IMR-90 (cell line): ENCODE measurements at regions not wholly inside any gene's neighbourhood (a gene's known extent, or its start where the extent isn't known, plus 50 kb on each side); places are given as distances from the start of the nearest gene placed in this dataset.

Experiments used
- ATAC-seq: fragments of 200-7000 bp; cut with Tn5 transposase; 2 replicates; pipeline ENCODE4 v1.9.1; 2020; ENCODE audit warnings: low read depth, mild to moderate bottlenecking, moderate library complexity
- BruUV-seq: library from RNA; stranded (reverse); fragments of 400-500 nt; replicated peaks from 2 replicates; lab custom pipeline; 2021; lab: Mats Ljungman, UMichigan
- CTCF ChIA-PET: fragments of 300-600 bp; formaldehyde crosslinking; extraction: SDS; loops from one replicate; lab custom pipeline; 2021; ENCODE audit warnings: antibody characterized with exemption; lab: Yijun Ruan, JAX
- POLR2A ChIA-PET: fragments of 300-600 bp; sonication (Branson Sonifier 250); formaldehyde crosslinking; loops from one replicate; lab custom pipeline; 2022; ENCODE audit warnings: antibody characterized with exemption; ENCODE audit not compliant: unreplicated experiment; lab: Charles Lee
- DNase-seq: peaks from one replicate; pipeline ENCODE4 v3.0.0; 2013
- H2AFZ ChIP-seq: replicated peaks from 2 replicates; pipeline ENCODE3; 2013; ENCODE audit warnings: low read length, mild to moderate bottlenecking; ENCODE audit not compliant: poor library complexity
- H2AK5ac ChIP-seq: 2 replicates; pipeline ENCODE4 v1.6.1; 2013; ENCODE audit warnings: low read depth, low read length, inconsistent platforms
- H2AK9ac ChIP-seq: replicated peaks from 2 replicates; pipeline ENCODE3; 2013; ENCODE audit warnings: mild to moderate bottlenecking, low read depth, low read length, moderate library complexity; ENCODE audit not compliant: poor library complexity
- H2BK120ac ChIP-seq: 2 replicates; pipeline ENCODE4 v1.6.1; 2013; ENCODE audit warnings: low read depth, low read length, inconsistent platforms
- H2BK15ac ChIP-seq: 3 replicates; pipeline ENCODE4 v1.6.1; 2013; ENCODE audit warnings: low read depth, low read length, inconsistent platforms
- H2BK20ac ChIP-seq: 2 replicates; pipeline ENCODE4 v1.6.1; 2013; ENCODE audit warnings: low read depth, mild to moderate bottlenecking, inconsistent platforms, low read length, moderate library complexity
- H2BK5ac ChIP-seq: 2 replicates; pipeline ENCODE4 v1.6.1; 2013; ENCODE audit warnings: mild to moderate bottlenecking, low read depth, low read length, inconsistent platforms; ENCODE audit not compliant: poor library complexity, severe bottlenecking
- H3K14ac ChIP-seq: replicated peaks from 2 replicates; pipeline ENCODE4 v1.6.1; 2013; ENCODE audit warnings: low read depth, low read length, inconsistent platforms
- H3K18ac ChIP-seq: 2 replicates; pipeline ENCODE4 v1.6.1; 2013; ENCODE audit warnings: low read depth, low read length, control low read depth
- H3K23ac ChIP-seq: 2 replicates; pipeline ENCODE4 v1.6.1; 2013; ENCODE audit warnings: low read depth, low read length, inconsistent platforms
- H3K27ac ChIP-seq: 2 replicates; pipeline ENCODE4 v1.5.1; 2013; ENCODE audit warnings: mild to moderate bottlenecking, control low read depth, low read length; ENCODE audit not compliant: insufficient read depth
- H3K27me3 ChIP-seq: 2 replicates; pipeline ENCODE4 v1.6.1; 2013; ENCODE audit warnings: low read length; ENCODE audit not compliant: control insufficient read depth, insufficient read depth
- H3K36me3 ChIP-seq: 2 replicates; pipeline ENCODE4 v1.6.1; 2013; ENCODE audit warnings: low read length, mixed read lengths; ENCODE audit not compliant: control insufficient read depth, insufficient read depth
- H3K4ac ChIP-seq: 2 replicates; pipeline ENCODE4 v1.6.1; 2013; ENCODE audit warnings: low read depth, low read length, inconsistent platforms
- H3K4me1 ChIP-seq: 2 replicates; pipeline ENCODE4 v1.6.1; 2013; ENCODE audit warnings: low read length, mixed read lengths; ENCODE audit not compliant: control insufficient read depth, insufficient read depth
- H3K4me2 ChIP-seq: 2 replicates; pipeline ENCODE4 v1.6.1; 2013; ENCODE audit warnings: low read depth, mild to moderate bottlenecking, control low read depth, low read length, moderate library complexity
- H3K4me3 ChIP-seq: 2 replicates; pipeline ENCODE4 v1.5.1; 2013; ENCODE audit warnings: low read depth, mild to moderate bottlenecking, control low read depth, low read length, moderate library complexity; ENCODE audit not compliant: insufficient read depth
- H3K56ac ChIP-seq: 2 replicates; pipeline ENCODE4 v1.6.1; 2013; ENCODE audit warnings: low read length, inconsistent platforms; ENCODE audit not compliant: insufficient read depth; ENCODE audit errors: extremely low read depth
- H3K79me1 ChIP-seq, 2 experiments: 2 replicates each; pipeline ENCODE4 v1.6.1; 2013; ENCODE audit warnings: low read length in 2 of 2, inconsistent platforms in 1 of 2, low read depth in 1 of 2
- H3K9ac ChIP-seq: 2 replicates; pipeline ENCODE4 v1.6.1; 2013; ENCODE audit warnings: low read depth, low read length, control low read depth
- H3K9me1 ChIP-seq: 2 replicates; pipeline ENCODE4 v1.6.1; 2013; ENCODE audit warnings: low read length, inconsistent platforms; ENCODE audit not compliant: insufficient read depth
- H3K9me3 ChIP-seq: 2 replicates; pipeline ENCODE4 v1.6.1; 2013; ENCODE audit warnings: low read length; ENCODE audit not compliant: control insufficient read depth, insufficient read depth
- H4K20me1 ChIP-seq: 2 replicates; pipeline ENCODE4 v1.6.1; 2013; ENCODE audit warnings: low read length, inconsistent platforms; ENCODE audit not compliant: insufficient read depth
- H4K5ac ChIP-seq: 2 replicates; pipeline ENCODE4 v1.6.1; 2013; ENCODE audit warnings: mild to moderate bottlenecking, low read depth, low read length, control low read depth
- H4K8ac ChIP-seq, 2 experiments: 2 replicates each; pipeline ENCODE4 v1.6.1; 2013; ENCODE audit warnings: low read depth in 2 of 2, low read length in 2 of 2, control low read depth in 1 of 2, inconsistent platforms in 1 of 2
- H4K91ac ChIP-seq: 2 replicates; pipeline ENCODE4 v1.6.1; 2013; ENCODE audit warnings: low read depth, low read length, inconsistent platforms; ENCODE audit not compliant: insufficient read depth
- FOS ChIP-seq: fragments of 150-350 bp; IDR thresholded peaks from 2 replicates; pipeline ENCODE4 v1.6.1; 2016; ENCODE audit warnings: low read depth, low read length
- SMC3 ChIP-seq: fragments of 150-350 bp; IDR thresholded peaks from 2 replicates; pipeline ENCODE4 v1.6.1; 2016; ENCODE audit warnings: low read depth, mild to moderate bottlenecking, antibody characterized with exemption, low read length, moderate library complexity
- WGBS, 2 experiments: methylation state at CpG; one replicate each; pipeline versions ENCODE4 v1.1.5 to v1.1.7; 2013; ENCODE audit warnings: missing lambda C conversion rate in 2 of 2; ENCODE audit not compliant: insufficient read length in 1 of 2; ENCODE audit errors: extremely low coverage in 2 of 2; 5-methylcytosine and 5-hydroxymethylcytosine counted together
- dilution Hi-C: fragments of 300-500 bp; cut with HindIII; formaldehyde crosslinking; loops from one replicate; pipeline ENCODE4 v1.14.3; 2018; ENCODE audit warnings: low sequenced_read_pairs; ENCODE audit not compliant: unreplicated experiment
- in situ Hi-C: fragments of 300-500 bp; cut with MboI; formaldehyde crosslinking; loops from 3 replicates; pipeline ENCODE4 v1.14.3; 2019; ENCODE audit warnings: low sequenced_read_pairs, inconsistent platforms, mixed read lengths
- intact Hi-C: fragments of 100-400 bp; cut with micrococcal nuclease; formaldehyde crosslinking; loops from 2 replicates; pipeline ENCODE4 v1.10.0; 2022

- no peak overlapping the region for H4K91ac ChIP-seq
- TF ChIP-seq FOS (no peak), SMC3 (no peak)
- H3K9me3 ChIP-seq: no peaks in the 10 kb centered on the region
- H3K4me2 ChIP-seq: no peak overlapping the region
- no TSS peak for BruUV-seq
- H2BK5ac ChIP-seq: no peak overlapping the region
- in situ Hi-C loops (no loop called here), intact Hi-C loops (no loop called here), dilution Hi-C loops (no loop called here)
- H3K14ac ChIP-seq: no peak overlapping the region
- no peak overlapping the region for H2AFZ ChIP-seq
- no peaks in the 10 kb centered on the region for H3K9me1 ChIP-seq
- POLR2A ChIA-PET: no interaction called here
- no peak overlapping the region for H3K4me3 ChIP-seq
- H3K4me1 ChIP-seq: no peaks in the 10 kb centered on the region
- no peak overlapping the region for H3K27ac ChIP-seq
- no peak overlapping the region for H4K5ac ChIP-seq
- no CpG with 5 or more reads among the region's 7 CpGs for WGBS, 2 experiments
- CTCF ChIA-PET: interaction anchor here (0.9 kb wide), 1 partner anchor 11 kb away, joined by 3 read pairs; no protein-coding TSS in a partner anchor
- H2AK9ac ChIP-seq: no peak overlapping the region
- H2BK20ac ChIP-seq: no peak overlapping the region
- no peaks in the 10 kb centered on the region for H3K36me3 ChIP-seq
- H3K4ac ChIP-seq: no peak overlapping the region
- H2BK15ac ChIP-seq: no peak overlapping the region
- no peak for DNase-seq
- H4K20me1 ChIP-seq: no peaks in the 10 kb centered on the region
- H3K79me1 ChIP-seq: no peaks in the 10 kb centered on the region
- no peak overlapping the region for H2AK5ac ChIP-seq
- H3K9ac ChIP-seq: no peak overlapping the region
- H3K56ac ChIP-seq: no peak overlapping the region
- ATAC-seq: no peak
- H2BK120ac ChIP-seq: no peak overlapping the region
- no peak overlapping the region for H3K23ac ChIP-seq
- H3K18ac ChIP-seq: no peak overlapping the region
- H4K8ac ChIP-seq: no peak overlapping the region
- peaks cover 7% of the 10 kb centered on the region; the same call in 1 of the 2 replicates for H3K27me3 ChIP-seq
Observed at GRCh38 chr20:12077875-12078274, 160.2 kb downstream of the BTBD3 start.
